A549 (cell line): ENCODE measurements at regions not wholly inside any gene's neighbourhood (a gene's known extent, or its start where the extent isn't known, plus 50 kb on each side); places are given as distances from the start of the nearest gene placed in this dataset.

ENCODE experiments used
- ATAC-seq, 2 experiments: fragments of 200-7000 bp in 1 of 2; fragments of >200 bp in 1 of 2; cut with Nextera tagmentation in 1 of 2; cut with Tn5 transposase in 1 of 2; 3 replicates each; pipeline versions ENCODE4 v1.8.0 to v1.9.1; 2018 to 2020; ENCODE audit warnings: mild to moderate bottlenecking in 1 of 2, moderate library complexity in 1 of 2
- CTCF ChIA-PET: fragments of 300-600 bp; sonication (Branson Sonifier 250); formaldehyde crosslinking; extraction: SDS; loops from one replicate; lab custom pipeline; 2021; ENCODE audit warnings: antibody characterized with exemption, inconsistent platforms; lab: Yijun Ruan, JAX
- POLR2A ChIA-PET: fragments of 350-600 bp; formaldehyde crosslinking; extraction: SDS; loops from one replicate; lab custom pipeline; 2021; ENCODE audit warnings: antibody characterized with exemption, inconsistent platforms; lab: Yijun Ruan, JAX
- DNase-seq, 2 experiments: peaks; one replicate each; pipeline versions ENCODE4 v3.0.0 to v3.0.0-alpha.2; 2011 to 2016; ENCODE audit warnings: low read depth in 1 of 2, low spot score in 1 of 2
- FAIRE-seq: peaks from 2 replicates; lab custom pipeline; 2011; peaks lifted over from hg19 to GRCh38; lab: Jason Lieb, UNC
- H3K27ac ChIP-seq, 2 experiments: fragments of >200 bp; sonication (Bioruptor Twin); formaldehyde crosslinking; 3 replicates each; pipeline ENCODE4 v1.5.1; 2016 to 2017
- H3K4me1 ChIP-seq: fragments of >200 bp; sonication (Bioruptor Twin); formaldehyde crosslinking; 3 replicates; pipeline ENCODE4 v1.6.1; 2016
- H3K4me2 ChIP-seq: fragments of >200 bp; sonication (Bioruptor Twin); formaldehyde crosslinking; 3 replicates; pipeline ENCODE4 v1.6.1; 2016
- H3K4me3 ChIP-seq: fragments of >200 bp; sonication (Bioruptor Twin); formaldehyde crosslinking; 3 replicates; pipeline ENCODE4 v1.5.1; 2016
- H3K9me3 ChIP-seq: fragments of >200 bp; sonication (Bioruptor Twin); formaldehyde crosslinking; 3 replicates; pipeline ENCODE4 v1.6.1; 2016
- CTCF ChIP-seq: fragments of >200 bp; sonication (Bioruptor Twin); formaldehyde crosslinking; IDR thresholded peaks from 3 replicates; pipeline ENCODE4 v1.5.1; 2016
- E2F6 ChIP-seq: IDR thresholded peaks from 2 replicates; pipeline ENCODE4 v1.6.1; 2012; ENCODE audit warnings: low read depth, borderline replicate concordance
- EHMT2 ChIP-seq: fragments of 200-600 bp; sonication (generic); IDR thresholded peaks from 2 replicates; pipeline ENCODE4 v1.6.1; 2016; ENCODE audit warnings: antibody characterized with exemption, low read depth, mild to moderate bottlenecking, moderate library complexity
- ELK1 ChIP-seq: fragments of 150-350 bp; IDR thresholded peaks from 2 replicates; pipeline ENCODE4 v1.6.1; 2014; ENCODE audit warnings: low read depth, mild to moderate bottlenecking, low read length
- EP300 ChIP-seq, 2 experiments: fragments of >200 bp; sonication (Bioruptor Twin); formaldehyde crosslinking; IDR thresholded peaks; 2 replicates in 1 of 2; 3 replicates in 1 of 2; pipeline ENCODE4 v1.6.1; 2016 to 2017
- ESRRA ChIP-seq: fragments of 150-350 bp; IDR thresholded peaks from 2 replicates; pipeline ENCODE4 v1.6.1; 2014; ENCODE audit warnings: mild to moderate bottlenecking, low read length, borderline replicate concordance
- FOSL2 ChIP-seq, 2 experiments: fragments of 450-650 bp in 1 of 2; fragments of >200 bp in 1 of 2; sonication (Bioruptor Twin) in 1 of 2; formaldehyde crosslinking; IDR thresholded peaks; 2 replicates each; pipeline versions ENCODE4 v1.5.0 to v1.6.1; 2016 to 2020; ENCODE audit warnings: mild to moderate bottlenecking in 1 of 2, moderate library complexity in 1 of 2
- FOXS1 ChIP-seq: fragments of 250-450 bp; sonication (Bioruptor Pico); IDR thresholded peaks from 2 replicates; pipeline ENCODE4 v1.5.0; 2020; ENCODE audit warnings: mild to moderate bottlenecking, moderate library complexity
- HES2 ChIP-seq: fragments of >200 bp; sonication (Bioruptor Twin); formaldehyde crosslinking; IDR thresholded peaks from 2 replicates; pipeline ENCODE4 v1.6.1; 2016
- JUN ChIP-seq, 2 experiments: fragments of >200 bp; sonication (Bioruptor Twin); formaldehyde crosslinking; IDR thresholded peaks; 2 replicates in 1 of 2; 3 replicates in 1 of 2; pipeline ENCODE4 v1.6.1; 2016 to 2017
- PHF8 ChIP-seq: fragments of 200-600 bp; sonication (generic); IDR thresholded peaks from 2 replicates; pipeline ENCODE4 v1.6.1; 2016; ENCODE audit warnings: low read depth, mild to moderate bottlenecking, antibody characterized with exemption, moderate library complexity, borderline replicate concordance
- REST ChIP-seq: fragments of 200-600 bp; sonication (generic); IDR thresholded peaks from 2 replicates; pipeline ENCODE4 v1.6.1; 2016; ENCODE audit warnings: antibody characterized with exemption, mild to moderate bottlenecking, moderate library complexity
- RNF2 ChIP-seq: fragments of 200-600 bp; sonication (generic); IDR thresholded peaks from 2 replicates; pipeline ENCODE4 v1.6.1; 2016; ENCODE audit warnings: low read depth, mild to moderate bottlenecking, antibody characterized with exemption, moderate library complexity, borderline replicate concordance
- SREBF2 ChIP-seq: fragments of 450-650 bp; IDR thresholded peaks from 2 replicates; pipeline ENCODE4 v1.6.1; 2014; ENCODE audit warnings: mild to moderate bottlenecking, moderate library complexity
- ZFP36 ChIP-seq: fragments of 450-650 bp; IDR thresholded peaks from 2 replicates; pipeline ENCODE4 v1.6.1; 2014; ENCODE audit warnings: borderline replicate concordance; ENCODE audit not compliant: partially characterized antibody
- WGBS: methylation state at CpG from one replicate; pipeline ENCODE4 v1.1.6; 2017; ENCODE audit errors: missing lambda C conversion rate; 5-methylcytosine and 5-hydroxymethylcytosine counted together

GRCh38 chr4:119816473-119816872, 187.9 kb upstream of the PDE5A start:
- POLR2A ChIA-PET = no interaction called here
- ATAC-seq (no peak), DNase-seq (no peak), FAIRE-seq (no peak)
- Histone ChIP-seq H3K4me1 (no peaks in the 10 kb centered on the region), H3K27ac (no peak overlapping the region), H3K4me3 (no peak overlapping the region), H3K4me2 (no peak overlapping the region)
- CTCF ChIA-PET = no interaction called here
- TF ChIP-seq EP300 (IDR thresholded peaks at IDR 0.05) = no peak
- TF ChIP-seq ESRRA = no peak
- TF ChIP-seq RNF2 = no peak
- TF ChIP-seq REST = no peak
- TF ChIP-seq E2F6 = no peak
- no peak for TF ChIP-seq ELK1
- no peak for TF ChIP-seq HES2
- TF ChIP-seq, all 56 proteins: peak for 0
- H3K9me3 ChIP-seq = no peaks in the 10 kb centered on the region

- TF ChIP-seq EP300 (IDR thresholded peaks at IDR 0.05) (no peak), CTCF (no peak), JUN (IDR thresholded peaks at IDR 0.05) (no peak), SREBF2 (no peak)
- 29% methylated on average over 1 of the region's 1 CpG for WGBS
- Histone ChIP-seq H3K9me3 (no peaks in the 10 kb centered on the region), H3K4me3 (no peak overlapping the region), H3K4me1 (no peaks in the 10 kb centered on the region), H3K27ac (no peak overlapping the region), H3K4me2 (no peak overlapping the region)
- ATAC-seq (no peak), DNase-seq (no peak), FAIRE-seq (no peak)
- CTCF ChIA-PET = no interaction called here
- POLR2A ChIA-PET = no interaction called here
These were observed 181.4 kb upstream of the PDE5A start for GRCh38 chr4:119810001-119810400.

GRCh38 chr4:119804404-119804803, 175.8 kb upstream of the PDE5A start:
- Histone ChIP-seq H3K27ac (no peak overlapping the region), H3K4me1 (no peaks in the 10 kb centered on the region), H3K4me3 (no peak overlapping the region), H3K9me3 (no peaks in the 10 kb centered on the region), H3K4me2 (no peak overlapping the region)
- WGBS = 63% methylated on average over 1 of the region's 1 CpG
- DNase-seq (no peak), ATAC-seq (no peak), FAIRE-seq (no peak)
- POLR2A ChIA-PET = no interaction called here
- TF ChIP-seq ZFP36 = no peak
- no peak for TF ChIP-seq ELK1
- TF ChIP-seq PHF8 = no peak
- no peak for TF ChIP-seq FOXS1
- no peak for TF ChIP-seq EHMT2
- TF ChIP-seq ESRRA = no peak
- TF ChIP-seq E2F6 = no peak
- TF ChIP-seq FOSL2 (IDR thresholded peaks at IDR 0.05) = no peak
- TF ChIP-seq FOSL2 (CRISPR knock-in tag; IDR thresholded peaks at IDR 0.05) = no peak
- CTCF ChIA-PET = no interaction called here
